CMK (cell line): ENCODE measurements at regions not wholly inside any gene's neighbourhood (a gene's known extent, or its start where the extent isn't known, plus 50 kb on each side); places are given as distances from the start of the nearest gene placed in this dataset.
"Not testable (repeated sequence)": the region's sequence is repeated elsewhere in the genome, so short reads cannot be mapped to it uniquely, and the experiment has no call there.

Source experiments
- DNase-seq: peaks from one replicate; pipeline ENCODE4 v3.0.0-alpha.2; 2010; ENCODE audit warnings: low read depth

DNA sequence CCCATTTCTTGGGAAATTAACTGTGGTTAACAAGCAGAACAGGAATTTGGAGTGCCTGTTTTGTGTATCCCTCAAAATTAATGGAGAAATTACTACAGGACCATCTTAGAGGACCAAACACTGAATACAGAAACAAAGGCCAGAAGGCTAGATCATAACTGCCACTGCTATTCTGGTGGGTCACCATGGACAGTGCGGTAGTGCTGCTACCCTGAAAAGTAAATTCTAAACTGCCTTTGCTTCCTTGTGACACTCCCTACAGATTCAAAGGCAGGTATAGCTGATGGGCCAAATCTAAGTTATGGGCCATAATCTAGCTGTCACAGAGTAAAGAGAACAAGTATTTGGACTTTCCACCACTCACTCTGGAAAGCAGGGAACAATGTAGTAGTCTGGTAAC, 575.8 kb upstream of the ADGRB3 start:
- DNase-seq = no peak

DNA sequence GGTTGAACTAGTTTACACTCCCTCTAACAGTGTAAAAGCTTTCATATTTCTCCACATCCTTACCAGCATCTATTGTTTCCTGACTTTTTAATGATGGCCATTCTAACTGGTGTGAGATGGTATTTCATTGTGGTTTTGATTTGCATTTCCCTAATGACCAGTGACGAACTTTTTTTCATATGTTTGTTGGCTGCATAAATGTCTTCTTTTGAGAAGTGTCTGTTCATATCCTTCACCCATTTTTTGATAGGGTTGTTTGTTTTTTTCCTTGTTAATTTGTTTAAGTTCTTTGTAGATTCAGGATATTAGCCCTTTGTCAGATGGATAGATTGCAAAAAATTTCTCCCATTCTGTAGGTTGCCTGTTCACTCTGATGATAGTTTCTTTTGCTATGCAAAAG, 578.5 kb upstream of the ADGRB3 start:
- DNase-seq = not testable (repeated sequence)

DNA sequence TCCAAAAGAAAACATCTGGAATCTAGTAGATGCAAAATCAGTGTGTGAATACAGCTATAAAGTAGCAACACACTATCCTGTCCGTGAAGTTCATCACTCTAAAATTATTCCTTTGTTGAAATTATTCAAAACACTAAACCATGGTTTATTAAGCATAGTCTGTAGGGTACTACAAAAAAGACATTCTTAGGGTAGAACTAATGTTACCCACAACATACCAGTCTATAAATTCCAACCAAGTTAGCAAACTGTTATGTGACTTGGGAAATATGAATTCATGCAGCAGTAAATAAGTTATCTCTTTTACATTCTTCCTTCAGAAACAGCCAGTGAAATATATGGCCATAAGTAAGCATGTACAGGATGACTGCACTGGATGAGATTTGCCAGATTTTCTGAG, 580.3 kb upstream of the ADGRB3 start:
- no peak for DNase-seq

DNA sequence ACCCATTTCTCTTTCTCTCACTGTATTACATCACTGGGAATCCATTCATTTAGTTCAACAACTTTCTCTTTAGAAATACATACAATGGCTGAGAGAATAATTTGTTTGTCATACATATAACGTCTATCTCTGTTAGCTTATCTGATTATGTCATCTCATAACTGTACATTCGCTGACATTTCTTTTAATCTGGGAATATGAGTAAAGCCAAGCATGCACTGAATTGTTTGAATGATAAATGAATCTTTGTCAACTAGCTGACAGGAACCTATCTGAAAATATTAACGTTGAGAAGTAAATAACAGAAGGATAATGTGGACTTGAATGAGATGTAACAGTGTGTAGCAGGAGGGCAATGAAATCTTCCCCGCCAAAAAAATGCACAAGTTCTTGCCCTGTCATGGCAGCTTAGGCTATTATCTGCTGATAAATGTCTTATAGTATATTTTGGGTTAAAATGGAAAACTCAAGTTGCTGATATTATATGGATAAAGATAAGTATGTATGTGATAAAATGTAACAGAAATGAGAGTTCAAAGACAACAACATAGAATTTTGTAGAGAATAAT, 581.2 kb upstream of the ADGRB3 start:
- DNase-seq = no peak

DNA sequence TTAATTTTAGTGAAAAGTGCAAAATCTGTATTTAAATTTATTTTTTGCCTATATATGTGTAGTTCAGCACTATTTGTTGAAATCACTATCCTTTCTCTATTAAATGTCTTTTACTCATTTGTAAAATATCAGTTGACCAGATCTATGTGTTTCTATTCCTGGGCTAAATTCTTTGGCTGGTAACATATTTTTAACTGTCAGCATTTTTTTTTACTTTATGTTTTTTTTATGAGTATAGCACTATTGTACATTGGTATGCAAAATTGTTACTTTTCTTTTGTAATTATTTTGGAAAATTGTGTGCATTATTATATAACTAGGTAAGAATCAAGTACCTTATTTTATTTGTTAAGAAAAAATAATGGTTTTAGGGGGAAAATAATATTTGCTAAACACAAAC, 582.8 kb upstream of the ADGRB3 start:
- no peak for DNase-seq

DNA sequence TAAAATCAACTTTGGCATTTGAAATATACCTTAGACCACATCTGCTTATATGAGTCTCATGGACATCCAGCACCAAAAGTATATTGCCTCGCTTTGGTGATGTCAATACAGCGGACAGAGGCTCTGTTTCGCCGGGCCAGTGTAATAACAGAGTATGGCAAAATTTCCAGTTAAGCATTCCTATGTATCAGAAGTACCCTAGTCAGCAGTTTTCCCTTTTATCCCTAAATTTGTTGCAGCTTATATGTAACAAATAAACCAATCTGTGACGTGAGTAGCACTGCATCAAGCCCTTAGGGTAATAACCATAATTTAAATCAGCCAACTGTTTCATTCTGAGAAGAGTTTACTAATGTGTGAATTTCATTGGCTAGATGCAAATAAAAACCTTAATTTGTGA, 585.5 kb upstream of the ADGRB3 start:
- DNase-seq = no peak

DNA sequence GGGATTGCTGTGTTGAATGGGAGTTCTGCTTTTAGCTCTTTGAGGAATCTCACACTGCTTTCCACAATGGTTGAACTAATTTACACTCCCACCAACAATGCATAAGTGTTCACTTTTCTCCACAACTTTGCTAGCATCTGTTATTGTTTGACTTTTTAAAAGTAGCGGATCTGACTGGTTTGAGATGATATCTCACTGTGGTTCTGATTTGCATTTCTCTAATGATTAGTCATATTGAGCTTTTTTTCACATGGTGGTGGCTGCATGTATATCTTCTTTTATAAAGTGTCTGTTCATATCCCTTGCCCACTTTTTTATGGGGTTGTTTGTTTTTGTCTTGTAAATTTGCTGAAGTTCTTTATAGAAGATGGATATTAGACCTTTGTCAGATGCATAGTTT, 588.3 kb upstream of the ADGRB3 start:
- DNase-seq = no peak

DNA sequence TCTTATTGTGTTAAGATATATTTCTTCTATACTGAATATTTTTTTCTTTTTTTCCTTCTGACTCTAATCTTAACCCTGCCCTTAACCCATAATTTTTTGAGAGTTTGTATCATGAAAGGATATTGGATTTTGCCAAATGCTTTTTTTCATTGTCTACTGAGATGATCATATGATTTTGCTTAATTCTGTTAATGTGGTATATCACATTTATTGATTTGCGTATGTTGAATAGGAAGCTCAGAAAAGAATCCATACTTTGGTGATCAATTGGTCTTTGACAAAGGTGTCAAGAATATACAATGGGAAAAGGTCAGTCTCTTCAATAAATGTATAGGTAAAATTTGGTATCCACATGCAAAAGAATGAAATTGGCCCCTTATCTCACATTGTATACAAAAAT, 588.8 kb upstream of the ADGRB3 start:
- DNase-seq = no peak

DNA sequence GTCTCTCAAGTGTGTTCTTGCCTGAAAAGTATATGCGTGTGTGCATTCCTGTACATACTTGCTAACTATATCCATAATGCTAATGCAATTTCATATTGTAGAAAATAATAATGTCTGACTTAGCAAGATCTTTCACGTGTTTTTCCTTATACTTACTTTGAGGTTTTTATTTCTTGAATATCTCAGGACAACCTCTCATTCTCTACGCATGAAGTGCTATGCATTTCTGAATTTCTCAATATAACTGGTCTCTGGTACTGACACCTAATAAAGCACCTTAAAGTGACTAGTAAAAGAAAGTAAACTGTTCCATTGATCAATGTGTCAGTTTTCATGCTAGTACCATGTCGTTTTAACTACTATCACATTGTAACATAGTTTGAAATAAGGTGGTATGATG, 589.9 kb upstream of the ADGRB3 start:
- no peak for DNase-seq

DNA sequence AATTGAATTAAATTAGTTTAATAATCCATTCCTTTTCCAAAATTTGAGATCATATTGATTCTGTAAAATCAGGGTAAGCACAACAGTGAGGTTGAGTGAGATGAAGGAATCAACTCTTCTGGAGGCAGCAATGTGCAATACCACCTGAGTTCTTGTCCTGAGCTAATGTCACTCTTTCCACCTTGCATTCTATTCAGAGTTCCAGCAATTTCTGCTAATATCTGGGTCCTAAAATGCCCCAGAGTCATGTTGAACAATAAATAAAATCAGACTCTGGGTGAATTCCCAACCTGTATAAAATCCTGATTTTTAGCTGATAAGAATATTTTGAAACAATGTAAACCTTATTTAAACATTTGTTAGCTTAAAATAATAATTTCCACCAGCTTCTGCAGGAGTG, 590.8 kb upstream of the ADGRB3 start:
- no peak for DNase-seq

DNA sequence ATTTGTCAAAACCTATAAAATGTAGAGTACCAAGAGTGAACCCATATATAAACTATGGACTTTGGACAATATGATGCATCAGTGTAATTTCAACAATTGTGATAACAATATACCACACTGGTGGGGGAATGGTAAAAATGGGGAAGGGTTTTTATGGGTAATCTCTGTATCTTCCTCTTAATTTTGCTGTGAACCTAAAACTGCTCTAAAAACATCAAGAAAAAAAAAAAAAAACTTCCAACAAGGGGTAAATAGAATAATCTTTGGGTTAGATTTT, 592.0 kb upstream of the ADGRB3 start:
- no peak for DNase-seq

DNA sequence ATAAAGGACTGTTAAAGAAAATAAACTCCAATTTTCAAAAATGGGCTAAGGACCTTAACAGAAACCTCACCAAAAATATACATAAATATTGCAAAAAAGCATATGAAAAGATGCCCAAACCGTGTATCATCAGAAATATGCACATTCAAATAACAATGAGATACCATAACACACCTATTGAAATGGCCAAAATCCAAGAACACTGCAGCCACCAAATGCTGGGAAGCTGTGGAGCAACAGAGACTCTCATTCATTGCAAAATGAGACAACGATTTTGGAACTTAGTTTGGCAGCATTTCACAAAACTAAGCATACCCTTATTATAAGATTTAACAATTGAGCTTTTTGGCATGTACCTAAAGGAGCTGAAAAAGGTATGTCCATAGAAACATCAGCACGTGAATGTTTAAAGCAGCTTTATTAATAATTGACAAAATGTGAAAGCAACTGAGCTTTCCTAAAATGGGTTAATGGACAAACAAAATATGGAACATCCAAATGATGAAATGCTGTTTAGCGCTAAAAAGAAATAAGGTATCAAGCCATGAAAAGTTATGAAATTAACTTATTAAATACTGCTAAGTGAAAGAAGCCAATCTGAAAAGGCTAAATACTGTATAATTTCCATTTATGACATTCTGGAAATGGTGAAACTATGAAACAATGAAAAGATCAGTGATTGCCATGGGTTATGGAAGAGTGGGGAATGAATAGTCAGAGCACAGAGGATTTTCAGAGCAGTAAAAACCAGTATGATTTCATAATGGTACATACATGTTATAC, 592.6 kb upstream of the ADGRB3 start:
- DNase-seq = no peak

DNA sequence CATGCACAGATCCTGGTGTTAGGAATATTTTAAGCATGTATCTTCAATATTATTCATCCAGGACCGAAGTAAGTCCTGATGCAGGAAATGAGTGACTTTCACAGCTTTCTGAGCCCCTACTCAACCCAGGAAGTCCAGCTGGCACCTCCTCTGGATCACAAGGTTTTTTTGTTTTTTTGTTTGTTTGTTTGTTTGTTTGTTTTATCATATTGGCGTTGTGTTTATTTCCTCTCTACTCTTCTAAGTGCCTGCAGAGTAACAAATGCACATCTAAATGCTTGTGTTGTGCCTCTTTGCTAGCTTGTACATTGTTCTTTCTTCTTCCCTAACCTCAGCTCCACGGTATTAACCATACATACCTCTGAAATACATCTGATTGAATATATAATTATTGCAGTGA, 594.3 kb upstream of the ADGRB3 start:
- no peak for DNase-seq

DNA sequence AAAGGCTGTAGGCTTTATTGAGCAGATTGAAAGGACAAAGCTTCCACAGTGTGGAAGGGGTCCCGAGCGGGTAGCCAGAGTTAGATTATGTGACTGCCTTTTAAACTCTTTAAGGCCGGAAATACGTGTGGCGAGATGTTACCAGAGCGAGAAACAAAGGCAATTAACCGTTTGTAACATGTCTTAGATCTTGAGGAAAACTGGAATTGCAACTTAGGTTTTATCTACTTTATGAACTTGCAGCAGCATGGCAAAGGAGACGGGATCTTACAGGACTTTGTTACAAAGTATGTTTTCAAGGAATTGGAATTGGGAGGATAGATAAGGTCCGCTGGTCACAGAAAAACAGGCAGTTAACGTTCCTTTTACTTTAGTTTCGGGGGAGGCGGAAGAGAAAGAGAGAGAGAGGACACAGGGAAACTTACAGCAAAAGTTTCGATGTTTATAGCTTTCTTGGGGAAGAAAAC, 594.7 kb upstream of the ADGRB3 start:
- DNase-seq = no peak

DNA sequence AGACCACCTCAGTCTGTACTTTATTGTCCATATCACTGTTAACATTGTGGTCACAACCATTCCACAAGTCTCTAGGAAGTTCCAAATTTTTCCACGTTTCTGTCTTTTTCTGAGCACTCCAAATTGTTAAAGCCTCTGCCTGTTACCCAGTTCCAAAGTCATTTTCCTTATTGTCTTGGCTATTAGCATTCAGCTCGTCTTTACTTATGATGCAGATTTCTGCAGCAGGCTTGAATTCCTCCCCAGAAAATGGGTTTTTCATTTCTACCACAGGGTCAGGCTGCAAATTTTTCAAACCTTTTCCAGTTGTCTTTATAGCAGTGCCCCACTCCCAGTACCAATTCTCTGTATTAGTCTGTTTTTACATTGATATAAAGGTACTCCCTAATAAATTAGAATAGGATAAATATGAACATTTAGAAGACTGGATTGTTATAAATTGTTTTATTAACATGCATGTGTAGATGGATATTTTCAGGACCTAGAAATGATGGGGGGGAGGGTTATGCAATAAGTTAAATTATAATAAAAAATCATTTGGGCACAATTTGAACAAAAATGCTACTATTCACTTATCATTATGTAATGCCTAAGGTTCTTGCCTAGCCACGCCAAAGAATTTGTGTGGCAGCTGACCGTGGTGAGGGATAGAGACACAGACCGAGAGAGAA, 595.3 kb upstream of the ADGRB3 start:
- no peak for DNase-seq

DNA sequence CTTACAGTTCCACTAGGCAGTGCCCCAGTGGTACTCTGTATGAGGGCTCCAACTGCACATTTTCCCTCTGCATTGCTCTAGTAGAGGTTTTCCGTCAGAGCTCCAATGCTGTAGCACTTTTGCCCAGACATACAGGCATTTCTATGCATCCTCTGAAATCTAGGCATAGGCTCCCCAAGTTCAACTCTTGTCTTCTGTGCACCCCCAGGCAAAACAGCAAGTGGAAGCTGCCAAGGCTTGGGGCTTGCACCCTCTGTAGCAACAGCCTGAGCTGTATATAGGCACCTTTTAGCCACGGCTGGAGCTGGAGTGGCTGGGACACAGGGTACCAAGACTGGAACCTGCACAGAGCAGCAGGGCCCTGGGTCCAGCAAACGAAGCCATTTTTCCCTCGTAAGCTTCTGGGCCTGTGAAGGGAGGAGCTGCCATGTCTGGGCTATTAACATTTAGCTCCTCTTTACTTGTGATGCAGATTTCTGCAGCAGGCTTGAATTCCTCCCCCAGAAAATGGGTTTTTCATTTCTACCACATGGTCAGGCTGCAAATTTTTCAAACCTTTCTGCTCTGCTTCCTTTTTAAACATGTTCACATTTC, 596.2 kb upstream of the ADGRB3 start:
- no peak for DNase-seq

DNA sequence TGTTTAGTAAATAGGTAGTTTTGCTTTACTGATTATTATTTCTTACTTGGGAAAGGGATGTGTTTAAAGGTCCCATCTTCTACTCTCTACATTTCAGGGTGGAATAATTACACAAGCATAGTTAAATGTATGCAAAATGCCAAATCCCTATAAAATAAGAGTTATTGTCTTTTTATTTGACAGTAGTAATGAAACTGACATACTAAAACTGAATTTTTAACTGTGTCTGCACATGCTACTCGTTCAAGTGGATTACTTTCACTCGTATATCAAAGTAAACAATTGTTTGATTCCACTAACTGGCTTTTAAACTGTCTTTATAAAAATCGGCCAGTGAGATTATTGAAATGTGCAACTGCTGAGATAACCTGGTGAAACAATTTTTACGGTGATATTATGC, 602.9 kb upstream of the ADGRB3 start:
- no peak for DNase-seq

DNA sequence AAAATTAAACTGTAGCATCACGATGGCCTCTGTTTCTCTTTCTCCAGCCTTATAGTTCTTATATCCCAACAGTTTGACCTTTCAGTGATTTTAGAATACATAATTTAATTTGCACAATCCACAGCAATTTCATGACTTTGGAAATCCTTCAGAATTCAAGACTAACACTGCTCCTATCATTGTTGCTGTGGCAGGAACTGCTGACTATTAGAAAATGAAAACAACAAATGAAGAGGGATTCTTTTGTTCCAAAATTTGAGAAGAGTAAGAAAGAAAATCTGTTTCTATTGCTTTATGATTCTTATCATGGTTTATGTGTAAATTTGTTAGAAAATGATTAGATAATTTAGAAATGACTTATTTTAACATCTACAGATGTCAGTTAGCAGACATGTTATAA, 604.0 kb upstream of the ADGRB3 start:
- DNase-seq = no peak

DNA sequence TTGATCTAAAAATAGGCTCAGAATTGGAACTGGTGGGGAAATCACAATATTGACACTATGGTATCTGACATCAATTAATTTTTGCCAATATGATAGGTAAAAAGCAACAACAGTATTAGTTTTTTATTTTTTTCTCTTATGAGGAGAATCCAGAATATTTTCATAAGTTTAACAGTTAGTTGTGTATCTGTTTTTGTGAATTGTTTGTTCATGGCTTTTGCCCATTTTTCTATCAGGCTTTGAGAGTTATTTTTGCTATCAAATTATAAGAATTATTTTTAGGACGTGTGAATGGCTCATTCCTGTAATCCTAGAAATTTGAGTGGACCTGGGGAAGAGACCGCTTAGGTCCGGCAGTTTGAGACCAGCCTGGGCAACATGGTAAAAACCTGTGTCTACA, 608.6 kb upstream of the ADGRB3 start:
- no peak for DNase-seq

DNA sequence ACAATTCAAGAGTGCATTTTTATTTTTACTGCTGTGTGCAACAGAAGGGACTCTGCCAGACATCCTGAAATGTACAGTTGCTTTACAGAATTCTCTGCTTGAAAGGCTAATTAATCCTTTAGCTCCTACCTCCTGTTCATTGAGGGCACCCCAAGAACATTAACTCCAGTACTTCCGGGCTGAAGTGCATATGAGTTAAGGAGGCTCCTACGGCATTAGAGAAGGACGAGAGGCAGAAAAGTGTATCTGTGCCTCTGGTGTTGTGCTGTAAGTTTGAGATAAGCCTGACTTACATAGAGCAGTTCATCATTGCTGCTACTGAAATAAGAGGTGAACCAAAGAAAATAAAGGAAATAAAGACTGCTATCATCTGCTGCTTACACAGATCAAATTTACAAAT, 609.3 kb upstream of the ADGRB3 start:
- DNase-seq = no peak

DNA sequence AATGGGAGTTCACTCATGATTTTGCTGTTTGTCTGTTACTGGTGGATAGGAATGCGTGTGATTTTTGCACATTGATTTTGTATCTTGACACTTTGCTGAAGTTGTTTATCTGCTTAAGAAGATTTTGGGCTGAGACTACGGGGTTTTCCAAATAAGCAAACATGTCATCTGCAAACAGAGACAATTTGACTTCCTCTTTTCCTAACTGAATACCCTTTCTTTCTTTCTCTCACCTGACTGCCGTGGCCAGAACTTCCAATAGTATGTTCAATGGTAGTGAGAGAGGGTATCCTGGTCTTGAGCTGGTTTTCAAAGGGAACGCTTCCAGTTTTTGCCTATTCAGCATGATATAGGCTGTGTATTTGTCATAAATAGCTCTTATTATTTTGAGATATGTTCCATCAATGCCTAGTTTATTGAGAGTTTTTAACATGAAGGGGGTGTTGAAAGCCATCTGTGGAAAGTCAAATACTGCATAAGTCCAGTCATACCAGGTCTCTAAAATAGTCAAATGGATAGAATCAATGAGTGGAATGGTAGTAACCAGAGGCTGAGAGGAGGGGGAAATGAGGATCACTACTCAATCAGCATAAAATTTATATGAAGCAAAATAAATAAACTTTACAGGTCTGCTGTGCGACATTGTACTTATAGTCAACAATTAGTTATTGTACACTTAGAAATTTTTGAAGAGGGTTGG, 610.4 kb upstream of the ADGRB3 start:
- no peak for DNase-seq

DNA sequence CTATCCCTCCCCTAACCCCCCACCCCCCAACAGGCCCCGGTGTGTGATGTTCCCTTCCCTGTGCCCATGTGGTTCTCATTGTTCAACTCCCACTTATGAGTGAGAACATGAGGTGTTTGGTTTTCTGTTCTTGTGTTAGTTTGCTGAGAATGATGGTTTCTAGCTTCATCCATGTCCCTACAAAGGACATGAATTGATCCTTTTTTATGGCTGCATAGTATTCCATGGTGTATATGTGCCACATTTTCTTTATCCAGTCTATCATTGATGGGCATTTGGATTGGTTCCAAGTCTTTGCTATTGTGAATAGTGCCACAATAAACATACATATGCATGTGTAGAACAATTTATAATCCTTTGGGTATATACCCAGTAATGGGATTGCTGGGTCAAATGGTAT, 612.1 kb upstream of the ADGRB3 start:
- not testable (repeated sequence) for DNase-seq
